IMR-90 (cell line): ENCODE measurements at regions not wholly inside any gene's neighbourhood (a gene's known extent, or its start where the extent isn't known, plus 50 kb on each side); places are given as distances from the start of the nearest gene placed in this dataset.

Experiments used
- ATAC-seq: fragments of 200-7000 bp; cut with Tn5 transposase; 2 replicates; pipeline ENCODE4 v1.9.1; 2020; ENCODE audit warnings: low read depth, mild to moderate bottlenecking, moderate library complexity
- BruUV-seq: library from RNA; stranded (reverse); fragments of 400-500 nt; replicated peaks from 2 replicates; lab custom pipeline; 2021; lab: Mats Ljungman, UMichigan
- CTCF ChIA-PET: fragments of 300-600 bp; formaldehyde crosslinking; extraction: SDS; loops from one replicate; lab custom pipeline; 2021; ENCODE audit warnings: antibody characterized with exemption; lab: Yijun Ruan, JAX
- POLR2A ChIA-PET: fragments of 300-600 bp; sonication (Branson Sonifier 250); formaldehyde crosslinking; loops from one replicate; lab custom pipeline; 2022; ENCODE audit warnings: antibody characterized with exemption; ENCODE audit not compliant: unreplicated experiment; lab: Charles Lee
- DNase-seq: peaks from one replicate; pipeline ENCODE4 v3.0.0; 2013
- H2AFZ ChIP-seq: replicated peaks from 2 replicates; pipeline ENCODE3; 2013; ENCODE audit warnings: low read length, mild to moderate bottlenecking; ENCODE audit not compliant: poor library complexity
- H2AK5ac ChIP-seq: 2 replicates; pipeline ENCODE4 v1.6.1; 2013; ENCODE audit warnings: low read depth, low read length, inconsistent platforms
- H2AK9ac ChIP-seq: replicated peaks from 2 replicates; pipeline ENCODE3; 2013; ENCODE audit warnings: mild to moderate bottlenecking, low read depth, low read length, moderate library complexity; ENCODE audit not compliant: poor library complexity
- H2BK120ac ChIP-seq: 2 replicates; pipeline ENCODE4 v1.6.1; 2013; ENCODE audit warnings: low read depth, low read length, inconsistent platforms
- H2BK15ac ChIP-seq: 3 replicates; pipeline ENCODE4 v1.6.1; 2013; ENCODE audit warnings: low read depth, low read length, inconsistent platforms
- H2BK20ac ChIP-seq: 2 replicates; pipeline ENCODE4 v1.6.1; 2013; ENCODE audit warnings: low read depth, mild to moderate bottlenecking, inconsistent platforms, low read length, moderate library complexity
- H2BK5ac ChIP-seq: 2 replicates; pipeline ENCODE4 v1.6.1; 2013; ENCODE audit warnings: mild to moderate bottlenecking, low read depth, low read length, inconsistent platforms; ENCODE audit not compliant: poor library complexity, severe bottlenecking
- H3K14ac ChIP-seq: replicated peaks from 2 replicates; pipeline ENCODE4 v1.6.1; 2013; ENCODE audit warnings: low read depth, low read length, inconsistent platforms
- H3K18ac ChIP-seq: 2 replicates; pipeline ENCODE4 v1.6.1; 2013; ENCODE audit warnings: low read depth, low read length, control low read depth
- H3K23ac ChIP-seq: 2 replicates; pipeline ENCODE4 v1.6.1; 2013; ENCODE audit warnings: low read depth, low read length, inconsistent platforms
- H3K27ac ChIP-seq: 2 replicates; pipeline ENCODE4 v1.5.1; 2013; ENCODE audit warnings: mild to moderate bottlenecking, control low read depth, low read length; ENCODE audit not compliant: insufficient read depth
- H3K27me3 ChIP-seq: 2 replicates; pipeline ENCODE4 v1.6.1; 2013; ENCODE audit warnings: low read length; ENCODE audit not compliant: control insufficient read depth, insufficient read depth
- H3K36me3 ChIP-seq: 2 replicates; pipeline ENCODE4 v1.6.1; 2013; ENCODE audit warnings: low read length, mixed read lengths; ENCODE audit not compliant: control insufficient read depth, insufficient read depth
- H3K4ac ChIP-seq: 2 replicates; pipeline ENCODE4 v1.6.1; 2013; ENCODE audit warnings: low read depth, low read length, inconsistent platforms
- H3K4me1 ChIP-seq: 2 replicates; pipeline ENCODE4 v1.6.1; 2013; ENCODE audit warnings: low read length, mixed read lengths; ENCODE audit not compliant: control insufficient read depth, insufficient read depth
- H3K4me2 ChIP-seq: 2 replicates; pipeline ENCODE4 v1.6.1; 2013; ENCODE audit warnings: low read depth, mild to moderate bottlenecking, control low read depth, low read length, moderate library complexity
- H3K4me3 ChIP-seq: 2 replicates; pipeline ENCODE4 v1.5.1; 2013; ENCODE audit warnings: low read depth, mild to moderate bottlenecking, control low read depth, low read length, moderate library complexity; ENCODE audit not compliant: insufficient read depth
- H3K56ac ChIP-seq: 2 replicates; pipeline ENCODE4 v1.6.1; 2013; ENCODE audit warnings: low read length, inconsistent platforms; ENCODE audit not compliant: insufficient read depth; ENCODE audit errors: extremely low read depth
- H3K79me1 ChIP-seq, 2 experiments: 2 replicates each; pipeline ENCODE4 v1.6.1; 2013; ENCODE audit warnings: low read length in 2 of 2, inconsistent platforms in 1 of 2, low read depth in 1 of 2
- H3K9ac ChIP-seq: 2 replicates; pipeline ENCODE4 v1.6.1; 2013; ENCODE audit warnings: low read depth, low read length, control low read depth
- H3K9me1 ChIP-seq: 2 replicates; pipeline ENCODE4 v1.6.1; 2013; ENCODE audit warnings: low read length, inconsistent platforms; ENCODE audit not compliant: insufficient read depth
- H3K9me3 ChIP-seq: 2 replicates; pipeline ENCODE4 v1.6.1; 2013; ENCODE audit warnings: low read length; ENCODE audit not compliant: control insufficient read depth, insufficient read depth
- H4K20me1 ChIP-seq: 2 replicates; pipeline ENCODE4 v1.6.1; 2013; ENCODE audit warnings: low read length, inconsistent platforms; ENCODE audit not compliant: insufficient read depth
- H4K5ac ChIP-seq: 2 replicates; pipeline ENCODE4 v1.6.1; 2013; ENCODE audit warnings: mild to moderate bottlenecking, low read depth, low read length, control low read depth
- H4K8ac ChIP-seq, 2 experiments: 2 replicates each; pipeline ENCODE4 v1.6.1; 2013; ENCODE audit warnings: low read depth in 2 of 2, low read length in 2 of 2, control low read depth in 1 of 2, inconsistent platforms in 1 of 2
- H4K91ac ChIP-seq: 2 replicates; pipeline ENCODE4 v1.6.1; 2013; ENCODE audit warnings: low read depth, low read length, inconsistent platforms; ENCODE audit not compliant: insufficient read depth
- CHD1 ChIP-seq: IDR thresholded peaks from 2 replicates; pipeline ENCODE4 v1.6.1; 2012; ENCODE audit warnings: low read depth, low read length, improper control_type of control experiment
- FOS ChIP-seq: fragments of 150-350 bp; IDR thresholded peaks from 2 replicates; pipeline ENCODE4 v1.6.1; 2016; ENCODE audit warnings: low read depth, low read length
- MAFK ChIP-seq: IDR thresholded peaks from 2 replicates; pipeline ENCODE4 v1.6.1; 2012; ENCODE audit warnings: low read depth, low read length, improper control_type of control experiment
- MXI1 ChIP-seq: IDR thresholded peaks from 2 replicates; pipeline ENCODE4 v1.6.1; 2012; ENCODE audit warnings: low read depth, mild to moderate bottlenecking, low read length, moderate library complexity, borderline replicate concordance
- NFE2L2 ChIP-seq: fragments of 150-350 bp; IDR thresholded peaks from 2 replicates; pipeline ENCODE4 v1.6.1; 2016; ENCODE audit warnings: low read depth, mild to moderate bottlenecking, low read length
- RAD21 ChIP-seq: IDR thresholded peaks from 2 replicates; pipeline ENCODE4 v1.6.1; 2012; ENCODE audit warnings: low read length, improper control_type of control experiment
- RCOR1 ChIP-seq: IDR thresholded peaks from 2 replicates; pipeline ENCODE4 v1.6.1; 2012; ENCODE audit warnings: mild to moderate bottlenecking, low read length, improper control_type of control experiment; ENCODE audit not compliant: insufficient replicate concordance
- RFX5 ChIP-seq: IDR thresholded peaks from 2 replicates; pipeline ENCODE4 v1.8.0; 2012; ENCODE audit warnings: low read depth, mild to moderate bottlenecking, low read length, moderate library complexity
- SMC3 ChIP-seq: fragments of 150-350 bp; IDR thresholded peaks from 2 replicates; pipeline ENCODE4 v1.6.1; 2016; ENCODE audit warnings: low read depth, mild to moderate bottlenecking, antibody characterized with exemption, low read length, moderate library complexity
- dilution Hi-C: fragments of 300-500 bp; cut with HindIII; formaldehyde crosslinking; loops from one replicate; pipeline ENCODE4 v1.14.3; 2018; ENCODE audit warnings: low sequenced_read_pairs; ENCODE audit not compliant: unreplicated experiment
- in situ Hi-C: fragments of 300-500 bp; cut with MboI; formaldehyde crosslinking; loops from 3 replicates; pipeline ENCODE4 v1.14.3; 2019; ENCODE audit warnings: low sequenced_read_pairs, inconsistent platforms, mixed read lengths
- intact Hi-C: fragments of 100-400 bp; cut with micrococcal nuclease; formaldehyde crosslinking; loops from 2 replicates; pipeline ENCODE4 v1.10.0; 2022
- TF ChIP-seq, protein P1 (sequence below): fragments of 150-350 bp; IDR thresholded peaks from 2 replicates; pipeline ENCODE4 v1.6.1; 2017; ENCODE audit warnings: mild to moderate bottlenecking, antibody characterized with exemption, low read length, low read depth
- TF ChIP-seq, protein P2 (sequence below): fragments of 150-350 bp; IDR thresholded peaks from 2 replicates; pipeline ENCODE4 v1.6.1; 2016; ENCODE audit warnings: low read depth, mild to moderate bottlenecking, low read length, moderate library complexity, borderline replicate concordance
- TF ChIP-seq, protein P3 (sequence below): conservative IDR thresholded peaks from 2 replicates; pipeline ENCODE4 v1.5.1; 2012; ENCODE audit warnings: mild to moderate bottlenecking, low read depth, low read length, improper control_type of control experiment

DNA sequence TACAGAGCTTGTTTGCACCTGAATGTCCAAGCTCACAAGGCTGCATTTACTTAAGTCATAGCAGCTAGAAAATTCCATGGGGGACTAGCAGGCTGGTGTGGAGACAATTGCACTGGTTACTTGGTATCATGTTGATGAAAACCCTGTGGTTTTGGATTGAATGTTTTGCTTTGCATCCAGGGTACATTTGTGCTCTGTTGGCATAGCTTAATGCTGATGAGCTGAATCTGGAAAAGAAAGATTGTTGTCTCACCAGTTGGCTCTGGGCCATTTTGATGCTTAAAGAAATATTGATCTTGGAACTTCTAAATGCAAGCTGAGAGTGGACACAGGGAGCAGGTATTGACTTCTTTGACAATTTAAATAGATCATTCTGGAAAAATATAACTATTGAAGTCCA lies 122.5 kb upstream of the MBL2 start:
- H3K14ac ChIP-seq = no peak overlapping the region
- no peak overlapping the region for H4K91ac ChIP-seq
- DNase-seq = no peak
- intact Hi-C loops (no loop called here), dilution Hi-C loops (no loop called here), in situ Hi-C loops (no loop called here)
- no peak overlapping the region for H3K18ac ChIP-seq
- H3K4ac ChIP-seq = no peak overlapping the region
- no peak overlapping the region for H3K9ac ChIP-seq
- no peaks in the 10 kb centered on the region for H3K79me1 ChIP-seq
- ATAC-seq = no peak
- no peak overlapping the region for H2BK120ac ChIP-seq
- no peak overlapping the region for H3K4me2 ChIP-seq
- H4K8ac ChIP-seq = no peak overlapping the region
- H3K4me3 ChIP-seq = no peak overlapping the region
- no peak overlapping the region for H3K27ac ChIP-seq
- no peak overlapping the region for H2BK20ac ChIP-seq
- TF ChIP-seq NFE2L2 (no peak), MXI1 (no peak), MAFK (no peak), RCOR1 (no peak), RFX5 (no peak), CHD1 (no peak), FOS (no peak), RAD21 (no peak), SMC3 (no peak)
- TF ChIP-seq, protein P1, sequence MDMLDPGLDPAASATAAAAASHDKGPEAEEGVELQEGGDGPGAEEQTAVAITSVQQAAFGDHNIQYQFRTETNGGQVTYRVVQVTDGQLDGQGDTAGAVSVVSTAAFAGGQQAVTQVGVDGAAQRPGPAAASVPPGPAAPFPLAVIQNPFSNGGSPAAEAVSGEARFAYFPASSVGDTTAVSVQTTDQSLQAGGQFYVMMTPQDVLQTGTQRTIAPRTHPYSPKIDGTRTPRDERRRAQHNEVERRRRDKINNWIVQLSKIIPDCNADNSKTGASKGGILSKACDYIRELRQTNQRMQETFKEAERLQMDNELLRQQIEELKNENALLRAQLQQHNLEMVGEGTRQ = no peak
- TF ChIP-seq, protein P2, sequence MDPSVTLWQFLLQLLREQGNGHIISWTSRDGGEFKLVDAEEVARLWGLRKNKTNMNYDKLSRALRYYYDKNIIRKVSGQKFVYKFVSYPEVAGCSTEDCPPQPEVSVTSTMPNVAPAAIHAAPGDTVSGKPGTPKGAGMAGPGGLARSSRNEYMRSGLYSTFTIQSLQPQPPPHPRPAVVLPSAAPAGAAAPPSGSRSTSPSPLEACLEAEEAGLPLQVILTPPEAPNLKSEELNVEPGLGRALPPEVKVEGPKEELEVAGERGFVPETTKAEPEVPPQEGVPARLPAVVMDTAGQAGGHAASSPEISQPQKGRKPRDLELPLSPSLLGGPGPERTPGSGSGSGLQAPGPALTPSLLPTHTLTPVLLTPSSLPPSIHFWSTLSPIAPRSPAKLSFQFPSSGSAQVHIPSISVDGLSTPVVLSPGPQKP = no peak
- TF ChIP-seq, protein P3, sequence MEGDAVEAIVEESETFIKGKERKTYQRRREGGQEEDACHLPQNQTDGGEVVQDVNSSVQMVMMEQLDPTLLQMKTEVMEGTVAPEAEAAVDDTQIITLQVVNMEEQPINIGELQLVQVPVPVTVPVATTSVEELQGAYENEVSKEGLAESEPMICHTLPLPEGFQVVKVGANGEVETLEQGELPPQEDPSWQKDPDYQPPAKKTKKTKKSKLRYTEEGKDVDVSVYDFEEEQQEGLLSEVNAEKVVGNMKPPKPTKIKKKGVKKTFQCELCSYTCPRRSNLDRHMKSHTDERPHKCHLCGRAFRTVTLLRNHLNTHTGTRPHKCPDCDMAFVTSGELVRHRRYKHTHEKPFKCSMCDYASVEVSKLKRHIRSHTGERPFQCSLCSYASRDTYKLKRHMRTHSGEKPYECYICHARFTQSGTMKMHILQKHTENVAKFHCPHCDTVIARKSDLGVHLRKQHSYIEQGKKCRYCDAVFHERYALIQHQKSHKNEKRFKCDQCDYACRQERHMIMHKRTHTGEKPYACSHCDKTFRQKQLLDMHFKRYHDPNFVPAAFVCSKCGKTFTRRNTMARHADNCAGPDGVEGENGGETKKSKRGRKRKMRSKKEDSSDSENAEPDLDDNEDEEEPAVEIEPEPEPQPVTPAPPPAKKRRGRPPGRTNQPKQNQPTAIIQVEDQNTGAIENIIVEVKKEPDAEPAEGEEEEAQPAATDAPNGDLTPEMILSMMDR = no peak
- H2BK5ac ChIP-seq = no peak overlapping the region
- POLR2A ChIA-PET = no interaction called here
- no peak overlapping the region for H3K56ac ChIP-seq
- H2AK9ac ChIP-seq = no peak overlapping the region
- CTCF ChIA-PET = interaction anchor here (0.6 to 0.9 kb wide), 2 partner anchors 11 to 66 kb away, joined by 3 to 4 read pairs; no protein-coding TSS in a partner anchor
- no peaks in the 10 kb centered on the region for H3K9me1 ChIP-seq
- H3K4me1 ChIP-seq = no peaks in the 10 kb centered on the region
- no peak overlapping the region for H3K23ac ChIP-seq
- peaks cover 6% of the 10 kb centered on the region; the same call in 1 of the 2 replicates for H3K27me3 ChIP-seq
- H2AK5ac ChIP-seq = no peak overlapping the region
- no TSS peak for BruUV-seq
- no peaks in the 10 kb centered on the region for H3K36me3 ChIP-seq
- no peak overlapping the region for H4K5ac ChIP-seq
- no peak overlapping the region for H2BK15ac ChIP-seq
- no peaks in the 10 kb centered on the region for H4K20me1 ChIP-seq
- no peak overlapping the region for H2AFZ ChIP-seq
- no peaks in the 10 kb centered on the region for H3K9me3 ChIP-seq
